ENCODE measurements at regions not wholly inside any gene's neighbourhood (a gene's known extent, or its start where the extent isn't known, plus 50 kb on each side); places are given as distances from the start of the nearest gene placed in this dataset.

DNA sequence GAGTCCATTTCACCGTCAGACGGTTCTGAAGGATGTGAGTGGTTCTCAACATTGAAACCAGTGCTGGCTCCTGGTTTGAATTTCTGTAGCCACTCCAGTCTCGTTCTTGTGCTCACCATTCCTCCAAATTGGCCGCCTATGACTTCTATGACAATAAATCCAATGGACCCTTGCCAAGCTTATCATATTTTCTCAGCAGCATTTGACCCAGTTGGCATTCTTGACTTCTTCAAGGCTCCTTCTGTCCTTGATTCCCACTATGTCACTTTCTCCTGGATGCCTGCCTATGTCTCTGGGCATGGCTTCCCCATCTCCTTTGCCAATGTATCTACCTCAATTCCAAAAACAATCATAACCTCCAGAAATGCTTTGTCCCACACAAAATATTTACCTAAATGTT, 756.0 kb upstream of the NRSN1 start:
- TF ChIP-seq, protein P1, sequence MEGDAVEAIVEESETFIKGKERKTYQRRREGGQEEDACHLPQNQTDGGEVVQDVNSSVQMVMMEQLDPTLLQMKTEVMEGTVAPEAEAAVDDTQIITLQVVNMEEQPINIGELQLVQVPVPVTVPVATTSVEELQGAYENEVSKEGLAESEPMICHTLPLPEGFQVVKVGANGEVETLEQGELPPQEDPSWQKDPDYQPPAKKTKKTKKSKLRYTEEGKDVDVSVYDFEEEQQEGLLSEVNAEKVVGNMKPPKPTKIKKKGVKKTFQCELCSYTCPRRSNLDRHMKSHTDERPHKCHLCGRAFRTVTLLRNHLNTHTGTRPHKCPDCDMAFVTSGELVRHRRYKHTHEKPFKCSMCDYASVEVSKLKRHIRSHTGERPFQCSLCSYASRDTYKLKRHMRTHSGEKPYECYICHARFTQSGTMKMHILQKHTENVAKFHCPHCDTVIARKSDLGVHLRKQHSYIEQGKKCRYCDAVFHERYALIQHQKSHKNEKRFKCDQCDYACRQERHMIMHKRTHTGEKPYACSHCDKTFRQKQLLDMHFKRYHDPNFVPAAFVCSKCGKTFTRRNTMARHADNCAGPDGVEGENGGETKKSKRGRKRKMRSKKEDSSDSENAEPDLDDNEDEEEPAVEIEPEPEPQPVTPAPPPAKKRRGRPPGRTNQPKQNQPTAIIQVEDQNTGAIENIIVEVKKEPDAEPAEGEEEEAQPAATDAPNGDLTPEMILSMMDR (IDR thresholded peaks at IDR 0.05), result no peak
- no peak for TF ChIP-seq POLR2AphosphoS5 (IDR thresholded peaks at IDR 0.05)

Measured in sigmoid colon (tissue), 4 donors.